ENCODE measurements at regions not wholly inside any gene's neighbourhood (a gene's known extent, or its start where the extent isn't known, plus 50 kb on each side); places are given as distances from the start of the nearest gene placed in this dataset.

- no peak for TF ChIP-seq POLR2A (IDR thresholded peaks at IDR 0.05; ENCODE audit: low read length)
- TF ChIP-seq, protein P1, sequence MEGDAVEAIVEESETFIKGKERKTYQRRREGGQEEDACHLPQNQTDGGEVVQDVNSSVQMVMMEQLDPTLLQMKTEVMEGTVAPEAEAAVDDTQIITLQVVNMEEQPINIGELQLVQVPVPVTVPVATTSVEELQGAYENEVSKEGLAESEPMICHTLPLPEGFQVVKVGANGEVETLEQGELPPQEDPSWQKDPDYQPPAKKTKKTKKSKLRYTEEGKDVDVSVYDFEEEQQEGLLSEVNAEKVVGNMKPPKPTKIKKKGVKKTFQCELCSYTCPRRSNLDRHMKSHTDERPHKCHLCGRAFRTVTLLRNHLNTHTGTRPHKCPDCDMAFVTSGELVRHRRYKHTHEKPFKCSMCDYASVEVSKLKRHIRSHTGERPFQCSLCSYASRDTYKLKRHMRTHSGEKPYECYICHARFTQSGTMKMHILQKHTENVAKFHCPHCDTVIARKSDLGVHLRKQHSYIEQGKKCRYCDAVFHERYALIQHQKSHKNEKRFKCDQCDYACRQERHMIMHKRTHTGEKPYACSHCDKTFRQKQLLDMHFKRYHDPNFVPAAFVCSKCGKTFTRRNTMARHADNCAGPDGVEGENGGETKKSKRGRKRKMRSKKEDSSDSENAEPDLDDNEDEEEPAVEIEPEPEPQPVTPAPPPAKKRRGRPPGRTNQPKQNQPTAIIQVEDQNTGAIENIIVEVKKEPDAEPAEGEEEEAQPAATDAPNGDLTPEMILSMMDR (IDR thresholded peaks at IDR 0.05): no peak
- TF ChIP-seq KDM5A (IDR thresholded peaks at IDR 0.05): no peak
- TF ChIP-seq, protein P2, sequence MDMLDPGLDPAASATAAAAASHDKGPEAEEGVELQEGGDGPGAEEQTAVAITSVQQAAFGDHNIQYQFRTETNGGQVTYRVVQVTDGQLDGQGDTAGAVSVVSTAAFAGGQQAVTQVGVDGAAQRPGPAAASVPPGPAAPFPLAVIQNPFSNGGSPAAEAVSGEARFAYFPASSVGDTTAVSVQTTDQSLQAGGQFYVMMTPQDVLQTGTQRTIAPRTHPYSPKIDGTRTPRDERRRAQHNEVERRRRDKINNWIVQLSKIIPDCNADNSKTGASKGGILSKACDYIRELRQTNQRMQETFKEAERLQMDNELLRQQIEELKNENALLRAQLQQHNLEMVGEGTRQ (IDR thresholded peaks at IDR 0.05): no peak
- TF ChIP-seq CHD4 (IDR thresholded peaks at IDR 0.05; ENCODE audit: borderline replicate concordance): no peak
- TF ChIP-seq RAD21 (conservative IDR thresholded peaks at IDR 0.05 in 1 of 2, IDR thresholded peaks at IDR 0.05 in 1 of 2): no peak
- TF ChIP-seq EHMT2 (IDR thresholded peaks at IDR 0.05; ENCODE audit: low read depth): no peak
- TF ChIP-seq HOXA7 (CRISPR knock-in tag; IDR thresholded peaks at IDR 0.05): no peak
- no peak for TF ChIP-seq KDM1A (IDR thresholded peaks at IDR 0.05; ENCODE audit: low read depth)
Measured at GRCh38 chr9:88736136-88736637, 201.2 kb downstream of the NXNL2 start.
